Gastroesophageal sphincter (tissue), 4 donors: ENCODE measurements at regions not wholly inside any gene's neighbourhood (a gene's known extent, or its start where the extent isn't known, plus 50 kb on each side); places are given as distances from the start of the nearest gene placed in this dataset.

ENCODE experiments used
- ATAC-seq: fragments of 150-250 bp; one replicate; pipeline ENCODE4 v1.9.1; 2016; ENCODE audit warnings: mild to moderate bottlenecking, moderate library complexity
- H3K27ac ChIP-seq, 4 donors: fragments of 200-600 bp; sonication (generic) in 3 of 4; 1 replicate in 3 of 4; 2 replicates in 1 of 4; pipeline ENCODE4 v1.5.1; 2016 to 2019
- H3K27me3 ChIP-seq: fragments of 200-600 bp; sonication (generic); one replicate; pipeline ENCODE4 v1.5.1; 2019
- H3K36me3 ChIP-seq, 2 donors: fragments of 200-600 bp; sonication (generic); one replicate each; pipeline ENCODE4 v1.5.1; 2019; ENCODE audit warnings: control low read depth in 1 of 2
- H3K4me1 ChIP-seq, 3 donors: fragments of 200-600 bp; sonication (generic); 1 replicate in 2 of 3; 2 replicates in 1 of 3; pipeline ENCODE4 v1.5.1; 2016 to 2019; ENCODE audit warnings: control low read depth in 2 of 3
- H3K4me3 ChIP-seq, 2 donors: fragments of 200-600 bp; sonication (generic); one replicate each; pipeline ENCODE4 v1.5.1; 2019; ENCODE audit warnings: mild to moderate bottlenecking in 1 of 2, moderate library complexity in 1 of 2
- H3K9me3 ChIP-seq, 3 donors: fragments of 200-600 bp; sonication (generic); one replicate each; pipeline ENCODE4 v1.5.1; 2017 to 2019; ENCODE audit warnings: control low read depth in 2 of 3
- EP300 ChIP-seq: sonication (generic); formaldehyde crosslinking; IDR thresholded peaks from one replicate; pipeline ENCODE4 v1.6.1; 2017; ENCODE audit warnings: antibody characterized with exemption, mild to moderate bottlenecking
- POLR2A ChIP-seq, 2 donors: fragments of 450-650 bp; IDR thresholded peaks; one replicate each; pipeline ENCODE4 v1.6.1; 2017; ENCODE audit warnings: antibody characterized with exemption in 2 of 2, mild to moderate bottlenecking in 2 of 2, moderate library complexity in 1 of 2
- POLR2AphosphoS5 ChIP-seq: sonication (generic); formaldehyde crosslinking; IDR thresholded peaks from one replicate; pipeline ENCODE4 v1.6.1; 2017; ENCODE audit warnings: antibody characterized with exemption
- WGBS, 2 donors: methylation state at CpG; one replicate each; pipeline ENCODE4 v1.1.5; 2018; ENCODE audit warnings: low coverage in 1 of 2; 5-methylcytosine and 5-hydroxymethylcytosine counted together
- TF ChIP-seq, protein P1 (sequence below), 4 experiments: fragments of 200-600 bp in 2 of 4; fragments of 450-650 bp in 2 of 4; sonication (generic) in 1 of 4; IDR thresholded peaks; one replicate each; pipeline ENCODE4 v1.5.1; 2017 to 2019; ENCODE audit warnings: antibody characterized with exemption in 4 of 4, mild to moderate bottlenecking in 2 of 4, moderate library complexity in 2 of 4

DNA sequence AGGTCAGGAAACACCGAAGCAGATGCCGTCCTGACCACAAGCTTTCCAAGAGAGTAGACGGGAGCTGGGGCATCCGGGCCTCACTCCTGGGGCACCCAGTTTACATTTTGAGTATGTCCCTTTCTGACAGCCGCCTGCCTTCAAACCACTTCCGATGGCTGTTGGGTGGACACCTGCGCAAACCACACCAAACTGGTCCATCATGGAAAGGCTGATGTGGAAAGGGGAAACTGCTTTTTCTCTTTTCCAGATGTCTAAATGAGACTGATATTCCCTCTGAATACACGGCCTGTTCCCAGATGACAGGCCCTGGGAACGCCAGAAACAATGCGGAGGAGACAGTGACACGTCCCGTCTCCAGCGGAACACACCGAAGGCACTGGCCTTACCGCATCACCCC, 290.0 kb upstream of the SALL3 start:
- Histone ChIP-seq H3K27me3 (peaks cover 7% of the 10 kb centered on the region), H3K27ac (no peak overlapping the region), H3K36me3 (no peaks in the 10 kb centered on the region), H3K4me3 (no peak overlapping the region), H3K4me1 (no peaks in the 10 kb centered on the region), H3K9me3 (no peaks in the 10 kb centered on the region)
- 82 to 88% methylated on average over 3 to 6 of the region's 15 CpGs for WGBS, 2 donors
- no peak for TF ChIP-seq EP300
- no peak for TF ChIP-seq POLR2AphosphoS5
- no peak for TF ChIP-seq POLR2A (IDR thresholded peaks at IDR 0.05)
- TF ChIP-seq, protein P1, sequence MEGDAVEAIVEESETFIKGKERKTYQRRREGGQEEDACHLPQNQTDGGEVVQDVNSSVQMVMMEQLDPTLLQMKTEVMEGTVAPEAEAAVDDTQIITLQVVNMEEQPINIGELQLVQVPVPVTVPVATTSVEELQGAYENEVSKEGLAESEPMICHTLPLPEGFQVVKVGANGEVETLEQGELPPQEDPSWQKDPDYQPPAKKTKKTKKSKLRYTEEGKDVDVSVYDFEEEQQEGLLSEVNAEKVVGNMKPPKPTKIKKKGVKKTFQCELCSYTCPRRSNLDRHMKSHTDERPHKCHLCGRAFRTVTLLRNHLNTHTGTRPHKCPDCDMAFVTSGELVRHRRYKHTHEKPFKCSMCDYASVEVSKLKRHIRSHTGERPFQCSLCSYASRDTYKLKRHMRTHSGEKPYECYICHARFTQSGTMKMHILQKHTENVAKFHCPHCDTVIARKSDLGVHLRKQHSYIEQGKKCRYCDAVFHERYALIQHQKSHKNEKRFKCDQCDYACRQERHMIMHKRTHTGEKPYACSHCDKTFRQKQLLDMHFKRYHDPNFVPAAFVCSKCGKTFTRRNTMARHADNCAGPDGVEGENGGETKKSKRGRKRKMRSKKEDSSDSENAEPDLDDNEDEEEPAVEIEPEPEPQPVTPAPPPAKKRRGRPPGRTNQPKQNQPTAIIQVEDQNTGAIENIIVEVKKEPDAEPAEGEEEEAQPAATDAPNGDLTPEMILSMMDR (IDR thresholded peaks at IDR 0.05) = no peak
- no peak for ATAC-seq

DNA sequence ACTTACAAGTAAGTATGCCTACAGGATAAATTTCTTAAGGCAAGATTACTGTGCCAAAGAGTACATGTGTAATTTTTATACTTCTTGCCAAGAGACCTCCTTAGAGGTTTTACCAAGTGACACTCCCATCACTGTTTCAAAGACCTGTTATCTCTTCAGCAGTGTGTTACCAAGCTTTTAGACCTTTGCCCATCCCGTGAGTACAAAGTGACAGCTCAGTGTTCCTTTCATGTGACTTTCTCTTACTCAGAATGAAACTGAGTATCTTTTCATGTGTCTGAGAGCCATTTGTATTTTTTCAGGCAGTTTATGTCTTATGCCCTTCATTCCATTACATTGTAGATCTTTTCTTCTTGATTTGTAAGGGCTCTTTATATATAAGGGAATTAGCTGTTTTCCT, 287.5 kb upstream of the SALL3 start:
- Histone ChIP-seq H3K36me3 (no peaks in the 10 kb centered on the region), H3K4me3 (no peak overlapping the region), H3K4me1 (no peaks in the 10 kb centered on the region), H3K27me3 (peaks cover 17% of the 10 kb centered on the region), H3K9me3 (no peaks in the 10 kb centered on the region), H3K27ac (no peak overlapping the region)
- no peak for ATAC-seq
- 60 to 100% methylated on average over 1 of the region's 1 CpG for WGBS, 2 donors
- TF ChIP-seq POLR2AphosphoS5 (no peak), POLR2A (IDR thresholded peaks at IDR 0.05) (no peak), EP300 (no peak)
- TF ChIP-seq, protein P1 (IDR thresholded peaks at IDR 0.05) = no peak

DNA sequence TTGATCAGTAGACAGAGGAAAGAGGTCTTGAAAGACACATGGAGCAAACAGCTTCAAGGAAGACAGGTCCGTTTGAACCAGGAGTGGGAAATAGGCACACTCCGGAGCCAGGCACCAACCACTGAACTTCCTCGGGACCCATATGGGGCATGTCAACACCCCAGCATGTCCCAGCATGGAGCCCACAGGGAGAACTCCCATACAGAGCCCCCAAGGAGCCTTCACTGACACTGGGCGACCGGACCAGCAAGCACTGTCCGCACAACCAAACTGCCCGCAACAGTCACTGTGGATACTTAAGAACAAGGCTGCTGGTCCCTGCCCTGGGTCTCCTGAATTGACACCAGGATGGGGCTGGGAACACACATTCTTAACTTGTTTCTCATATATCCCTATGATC, 286.2 kb upstream of the SALL3 start:
- Histone ChIP-seq H3K9me3 (no peaks in the 10 kb centered on the region), H3K27ac (no peak overlapping the region), H3K4me3 (no peak overlapping the region), H3K36me3 (no peaks in the 10 kb centered on the region), H3K4me1 (no peaks in the 10 kb centered on the region), H3K27me3 (peaks cover 19% of the 10 kb centered on the region)
- TF ChIP-seq EP300 (no peak), POLR2A (IDR thresholded peaks at IDR 0.05) (no peak), POLR2AphosphoS5 (no peak)
- TF ChIP-seq, protein P1 (IDR thresholded peaks at IDR 0.05) = no peak
- ATAC-seq = no peak
- WGBS, 2 donors = 84 to 100% methylated on average over 4 to 6 of the region's 7 CpGs

DNA sequence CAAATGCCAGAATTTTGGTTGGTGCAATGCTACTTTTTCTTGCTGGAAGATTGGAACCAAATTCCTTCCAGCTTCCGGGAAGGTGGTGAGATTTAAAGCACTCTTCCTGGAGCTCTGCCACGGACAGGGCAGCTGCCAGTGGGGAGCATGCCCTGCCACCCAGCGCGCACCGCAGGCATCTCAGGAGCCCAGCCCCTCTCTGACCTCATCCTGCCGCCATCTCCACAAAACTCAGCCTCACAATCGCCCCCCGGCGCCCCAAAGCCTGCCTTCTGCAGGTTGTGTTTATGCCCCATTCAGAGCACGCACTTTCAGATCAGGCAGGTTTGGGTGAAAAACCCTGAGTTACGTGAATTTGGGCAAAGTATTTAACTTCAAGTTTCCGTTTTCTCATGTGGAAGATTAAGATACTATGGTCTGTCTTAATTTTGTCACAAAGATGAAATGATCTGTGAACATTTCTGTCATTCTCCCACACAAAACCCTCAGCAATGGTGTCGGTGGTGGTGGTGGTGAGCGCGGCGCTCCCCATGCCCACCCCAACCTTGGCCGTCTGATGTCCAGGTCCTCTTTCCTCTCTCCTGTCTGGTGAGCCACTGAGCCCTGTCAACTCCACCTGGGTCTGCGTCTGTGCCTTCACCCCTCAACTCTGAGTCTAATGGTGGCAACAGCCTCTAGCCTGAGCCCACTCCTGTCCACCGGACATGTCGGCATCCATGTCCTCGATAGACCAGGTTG, 282.8 kb upstream of the SALL3 start:
- Histone ChIP-seq H3K36me3 (no peaks in the 10 kb centered on the region), H3K27ac (no peak overlapping the region), H3K9me3 (no peaks in the 10 kb centered on the region), H3K27me3 (peaks cover 37% of the 10 kb centered on the region), H3K4me1 (no peaks in the 10 kb centered on the region), H3K4me3 (no peak overlapping the region)
- WGBS, 2 donors = 79 to 80% methylated on average over 9 to 12 of the region's 21 CpGs
- no peak for ATAC-seq
- no peak for TF ChIP-seq POLR2AphosphoS5
- no peak for TF ChIP-seq POLR2A (IDR thresholded peaks at IDR 0.05)
- no peak for TF ChIP-seq EP300
- TF ChIP-seq, protein P1 (IDR thresholded peaks at IDR 0.05) = no peak

DNA sequence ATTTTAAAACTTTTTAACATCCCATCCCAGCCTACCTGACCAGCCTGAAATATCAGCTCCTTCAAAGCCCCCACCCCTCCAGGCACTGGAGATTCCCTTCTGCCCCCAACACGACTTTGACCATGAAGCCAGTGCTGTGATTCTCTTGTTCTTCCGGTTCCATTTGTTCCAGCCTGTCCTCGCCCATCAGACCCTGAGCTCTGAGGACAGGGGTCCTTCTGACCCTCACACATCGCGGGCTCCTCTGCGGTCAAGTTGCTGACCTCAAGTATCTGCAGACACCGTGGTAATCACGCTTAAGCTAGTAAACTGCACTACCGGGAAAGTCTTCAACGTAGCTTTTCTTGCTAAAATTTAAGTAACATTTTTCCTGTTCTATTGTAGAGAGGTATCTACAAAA, 282.2 kb upstream of the SALL3 start:
- peaks cover 37% of the 10 kb centered on the region for H3K27me3 ChIP-seq
- no peaks in the 10 kb centered on the region for H3K9me3 ChIP-seq
- WGBS, 2 donors = 88 to 95% methylated on average over 10 of the region's 10 CpGs
- no peak for TF ChIP-seq POLR2A (IDR thresholded peaks at IDR 0.05)
- H3K27ac ChIP-seq = no peak overlapping the region
- H3K4me1 ChIP-seq = no peaks in the 10 kb centered on the region
- H3K36me3 ChIP-seq = no peaks in the 10 kb centered on the region
- H3K4me3 ChIP-seq = no peak overlapping the region
- no peak for ATAC-seq
